HEK293 (cell line): ENCODE measurements at regions not wholly inside any gene's neighbourhood (a gene's known extent, or its start where the extent isn't known, plus 50 kb on each side); places are given as distances from the start of the nearest gene placed in this dataset.

Experiments used
- CTCF ChIA-PET: fragments of 350-600 bp; formaldehyde crosslinking; extraction: SDS; loops from one replicate; lab custom pipeline; 2021; ENCODE audit warnings: antibody characterized with exemption; lab: Yijun Ruan, JAX
- POLR2A ChIA-PET: fragments of 300-600 bp; formaldehyde crosslinking; extraction: SDS; loops from one replicate; lab custom pipeline; 2020; ENCODE audit warnings: antibody characterized with exemption, inconsistent platforms; lab: Yijun Ruan, JAX
- H3K27ac ChIP-seq: fragments of 200-500 bp; sonication (Bioruptor generic); 2 replicates; pipeline ENCODE4 v1.5.1; 2014; ENCODE audit warnings: low read depth, low read length, control low read depth, inconsistent platforms; ENCODE audit errors: extremely low read depth
- H3K36me3 ChIP-seq, 2 experiments: fragments of 200-500 bp in 1 of 2; sonication (Bioruptor generic) in 1 of 2; 1 replicate in 1 of 2; 2 replicates in 1 of 2; pipeline ENCODE4 v1.5.1; 2014 to 2017; ENCODE audit warnings: inconsistent platforms in 2 of 2, low read length in 2 of 2; ENCODE audit not compliant: control insufficient read depth in 2 of 2, insufficient read depth in 1 of 2
- H3K4me1 ChIP-seq: fragments of 200-500 bp; sonication (Bioruptor generic); 2 replicates; pipeline ENCODE4 v1.5.1; 2014; ENCODE audit warnings: mild to moderate bottlenecking, low read length, inconsistent platforms; ENCODE audit not compliant: control insufficient read depth, insufficient read depth
- H3K4me3 ChIP-seq: 2 replicates; pipeline ENCODE4 v1.5.1; 2011; ENCODE audit warnings: low read depth, mild to moderate bottlenecking, control low read depth, low read length, moderate library complexity
- H3K9me3 ChIP-seq: fragments of 200-500 bp; sonication (Bioruptor generic); 2 replicates; pipeline ENCODE4 v1.5.1; 2014; ENCODE audit warnings: low read depth, low read length, inconsistent platforms; ENCODE audit not compliant: control insufficient read depth, insufficient read depth
- EGR2 ChIP-seq: fragments of 450-650 bp; formaldehyde crosslinking; IDR thresholded peaks from 2 replicates; pipeline ENCODE4 v1.5.1; 2016; ENCODE audit warnings: low read depth, missing biosample characterization, missing genetic modification characterization
- SCRT1 ChIP-seq: fragments of 450-650 bp; formaldehyde crosslinking; IDR thresholded peaks from 2 replicates; pipeline ENCODE4 v1.5.1; 2016; ENCODE audit warnings: missing biosample characterization, missing genetic modification characterization, borderline replicate concordance
- YY1 ChIP-seq: fragments of 450-650 bp; formaldehyde crosslinking; IDR thresholded peaks from 2 replicates; pipeline ENCODE4 v1.5.1; 2018; ENCODE audit warnings: missing biosample characterization, missing genetic modification characterization
- ZFP3 ChIP-seq: fragments of 450-650 bp; formaldehyde crosslinking; IDR thresholded peaks from 2 replicates; pipeline ENCODE4 v1.5.1; 2016; ENCODE audit warnings: low read depth, missing biosample characterization, missing genetic modification characterization
- ZNF121 ChIP-seq: fragments of 450-650 bp; formaldehyde crosslinking; IDR thresholded peaks from 2 replicates; pipeline ENCODE4 v1.5.1; 2016; ENCODE audit warnings: missing biosample characterization, missing genetic modification characterization
- ZNF132 ChIP-seq: fragments of 450-650 bp; formaldehyde crosslinking; IDR thresholded peaks from 2 replicates; pipeline ENCODE4 v1.5.1; 2017; ENCODE audit warnings: missing biosample characterization, missing genetic modification characterization, borderline replicate concordance
- ZNF2 ChIP-seq: fragments of 450-650 bp; formaldehyde crosslinking; IDR thresholded peaks from 2 replicates; pipeline ENCODE4 v1.5.1; 2016; ENCODE audit warnings: missing biosample characterization, missing genetic modification characterization
- ZNF239 ChIP-seq: fragments of 450-650 bp; formaldehyde crosslinking; IDR thresholded peaks from 2 replicates; pipeline ENCODE4 v1.5.1; 2016; ENCODE audit warnings: missing biosample characterization, missing genetic modification characterization
- ZNF560 ChIP-seq: fragments of 450-650 bp; formaldehyde crosslinking; IDR thresholded peaks from 2 replicates; pipeline ENCODE4 v1.5.1; 2017; ENCODE audit warnings: missing biosample characterization, missing genetic modification characterization, borderline replicate concordance
- ZNF791 ChIP-seq: fragments of 450-650 bp; formaldehyde crosslinking; IDR thresholded peaks from 2 replicates; pipeline ENCODE4 v1.5.1; 2016; ENCODE audit warnings: missing biosample characterization, missing genetic modification characterization
- ZNF837 ChIP-seq: fragments of 450-650 bp; formaldehyde crosslinking; IDR thresholded peaks from 2 replicates; pipeline ENCODE4 v1.5.1; 2016; ENCODE audit warnings: missing biosample characterization, missing genetic modification characterization
- TF ChIP-seq, protein P1 (sequence below): fragments of 450-650 bp; formaldehyde crosslinking; IDR thresholded peaks from 2 replicates; pipeline ENCODE4 v1.5.1; 2016; ENCODE audit warnings: missing biosample characterization, missing genetic modification characterization, borderline replicate concordance
- TF ChIP-seq, protein P2 (sequence below): fragments of 450-650 bp; formaldehyde crosslinking; IDR thresholded peaks from 2 replicates; pipeline ENCODE4 v1.5.1; 2016; ENCODE audit warnings: missing biosample characterization, missing genetic modification characterization
- TF ChIP-seq, protein P3 (sequence below): fragments of 450-650 bp; formaldehyde crosslinking; IDR thresholded peaks from 2 replicates; pipeline ENCODE4 v1.5.1; 2016; ENCODE audit warnings: missing biosample characterization, missing genetic modification characterization
- TF ChIP-seq, protein P4 (sequence below): fragments of 450-650 bp; formaldehyde crosslinking; IDR thresholded peaks from 2 replicates; pipeline ENCODE4 v1.5.1; 2017; ENCODE audit warnings: missing biosample characterization, mild to moderate bottlenecking, missing genetic modification characterization, moderate library complexity
- TF ChIP-seq, protein P5 (sequence below): fragments of 450-650 bp; formaldehyde crosslinking; IDR thresholded peaks from 2 replicates; pipeline ENCODE4 v1.5.1; 2016; ENCODE audit warnings: missing biosample characterization, missing genetic modification characterization, low read depth

DNA sequence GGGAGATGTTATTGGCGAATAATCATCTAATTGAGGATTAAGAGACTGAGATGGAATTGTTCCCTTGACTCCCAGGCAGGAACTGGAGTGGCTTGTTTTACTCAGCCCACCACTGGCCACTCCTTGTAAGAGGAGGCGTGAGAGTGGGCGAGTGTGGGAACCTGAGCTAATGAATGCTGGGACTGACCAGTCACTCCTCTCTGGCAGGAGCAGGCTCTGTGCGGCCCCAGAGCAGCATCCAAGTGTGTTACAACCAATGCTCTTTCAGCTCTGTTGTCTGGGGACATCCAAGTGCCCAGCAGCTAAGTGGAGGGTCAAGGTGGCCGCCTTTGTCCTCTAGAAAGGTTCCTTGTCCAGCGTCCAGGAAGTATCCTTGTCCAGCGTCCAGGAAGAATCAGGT is 739.9 kb downstream of the CDH8 start:
- POLR2A ChIA-PET: no interaction called here
- Histone ChIP-seq H3K36me3 (no peaks in the 10 kb centered on the region), H3K4me3 (no peak overlapping the region), H3K4me1 (no peaks in the 10 kb centered on the region), H3K27ac (no peak overlapping the region), H3K9me3 (no peaks in the 10 kb centered on the region)
- CTCF ChIA-PET: interaction anchor here (0.6 kb wide), 1 partner anchor 470 kb away, joined by 3 read pairs; no protein-coding TSS in a partner anchor
- TF ChIP-seq SCRT1 (tag by site-specific recombination) (no peak), ZNF791 (tag by site-specific recombination) (no peak), ZFP3 (tag by site-specific recombination) (no peak), ZNF239 (tag by site-specific recombination) (no peak), ZNF132 (no peak)
- TF ChIP-seq, protein P1, sequence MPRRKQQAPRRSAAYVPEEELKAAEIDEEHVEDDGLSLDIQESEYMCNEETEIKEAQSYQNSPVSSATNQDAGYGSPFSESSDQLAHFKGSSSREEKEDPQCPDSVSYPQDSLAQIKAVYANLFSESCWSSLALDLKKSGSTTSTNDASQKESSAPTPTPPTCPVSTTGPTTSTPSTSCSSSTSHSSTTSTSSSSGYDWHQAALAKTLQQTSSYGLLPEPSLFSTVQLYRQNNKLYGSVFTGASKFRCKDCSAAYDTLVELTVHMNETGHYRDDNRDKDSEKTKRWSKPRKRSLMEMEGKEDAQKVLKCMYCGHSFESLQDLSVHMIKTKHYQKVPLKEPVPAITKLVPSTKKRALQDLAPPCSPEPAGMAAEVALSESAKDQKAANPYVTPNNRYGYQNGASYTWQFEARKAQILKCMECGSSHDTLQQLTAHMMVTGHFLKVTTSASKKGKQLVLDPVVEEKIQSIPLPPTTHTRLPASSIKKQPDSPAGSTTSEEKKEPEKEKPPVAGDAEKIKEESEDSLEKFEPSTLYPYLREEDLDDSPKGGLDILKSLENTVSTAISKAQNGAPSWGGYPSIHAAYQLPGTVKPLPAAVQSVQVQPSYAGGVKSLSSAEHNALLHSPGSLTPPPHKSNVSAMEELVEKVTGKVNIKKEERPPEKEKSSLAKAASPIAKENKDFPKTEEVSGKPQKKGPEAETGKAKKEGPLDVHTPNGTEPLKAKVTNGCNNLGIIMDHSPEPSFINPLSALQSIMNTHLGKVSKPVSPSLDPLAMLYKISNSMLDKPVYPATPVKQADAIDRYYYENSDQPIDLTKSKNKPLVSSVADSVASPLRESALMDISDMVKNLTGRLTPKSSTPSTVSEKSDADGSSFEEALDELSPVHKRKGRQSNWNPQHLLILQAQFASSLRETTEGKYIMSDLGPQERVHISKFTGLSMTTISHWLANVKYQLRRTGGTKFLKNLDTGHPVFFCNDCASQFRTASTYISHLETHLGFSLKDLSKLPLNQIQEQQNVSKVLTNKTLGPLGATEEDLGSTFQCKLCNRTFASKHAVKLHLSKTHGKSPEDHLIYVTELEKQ (tag by site-specific recombination): no peak
- TF ChIP-seq, protein P2, sequence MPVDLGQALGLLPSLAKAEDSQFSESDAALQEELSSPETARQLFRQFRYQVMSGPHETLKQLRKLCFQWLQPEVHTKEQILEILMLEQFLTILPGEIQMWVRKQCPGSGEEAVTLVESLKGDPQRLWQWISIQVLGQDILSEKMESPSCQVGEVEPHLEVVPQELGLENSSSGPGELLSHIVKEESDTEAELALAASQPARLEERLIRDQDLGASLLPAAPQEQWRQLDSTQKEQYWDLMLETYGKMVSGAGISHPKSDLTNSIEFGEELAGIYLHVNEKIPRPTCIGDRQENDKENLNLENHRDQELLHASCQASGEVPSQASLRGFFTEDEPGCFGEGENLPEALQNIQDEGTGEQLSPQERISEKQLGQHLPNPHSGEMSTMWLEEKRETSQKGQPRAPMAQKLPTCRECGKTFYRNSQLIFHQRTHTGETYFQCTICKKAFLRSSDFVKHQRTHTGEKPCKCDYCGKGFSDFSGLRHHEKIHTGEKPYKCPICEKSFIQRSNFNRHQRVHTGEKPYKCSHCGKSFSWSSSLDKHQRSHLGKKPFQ: no peak
- TF ChIP-seq, protein P3, sequence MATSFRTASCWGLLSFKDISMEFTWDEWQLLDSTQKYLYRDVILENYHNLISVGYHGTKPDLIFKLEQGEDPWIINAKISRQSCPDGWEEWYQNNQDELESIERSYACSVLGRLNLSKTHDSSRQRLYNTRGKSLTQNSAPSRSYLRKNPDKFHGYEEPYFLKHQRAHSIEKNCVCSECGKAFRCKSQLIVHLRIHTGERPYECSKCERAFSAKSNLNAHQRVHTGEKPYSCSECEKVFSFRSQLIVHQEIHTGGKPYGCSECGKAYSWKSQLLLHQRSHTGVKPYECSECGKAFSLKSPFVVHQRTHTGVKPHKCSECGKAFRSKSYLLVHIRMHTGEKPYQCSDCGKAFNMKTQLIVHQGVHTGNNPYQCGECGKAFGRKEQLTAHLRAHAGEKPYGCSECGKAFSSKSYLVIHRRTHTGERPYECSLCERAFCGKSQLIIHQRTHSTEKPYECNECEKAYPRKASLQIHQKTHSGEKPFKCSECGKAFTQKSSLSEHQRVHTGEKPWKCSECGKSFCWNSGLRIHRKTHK (tag by site-specific recombination): no peak

DNA sequence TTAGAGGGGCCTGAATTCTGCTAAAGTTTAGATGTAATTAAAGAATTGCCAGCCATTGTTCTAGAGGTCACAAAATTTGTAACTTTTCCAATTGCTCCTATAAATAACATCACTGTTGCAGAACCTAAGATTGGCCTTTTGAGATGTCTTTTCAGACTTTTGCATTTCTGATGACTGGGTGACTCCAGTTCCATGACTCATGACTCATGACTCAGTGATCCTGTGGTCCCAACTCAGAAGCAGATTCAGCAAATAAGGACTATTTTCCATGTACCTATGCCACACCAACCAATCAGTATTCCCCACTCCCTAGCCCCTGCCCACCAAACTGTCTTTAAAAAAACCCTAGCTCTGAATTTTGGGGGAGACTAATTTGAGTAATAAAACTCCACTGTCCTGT is 740.9 kb downstream of the CDH8 start:
- no peaks in the 10 kb centered on the region for H3K9me3 ChIP-seq
- TF ChIP-seq YY1 (tag by site-specific recombination) (no peak), ZNF2 (tag by site-specific recombination) (no peak), ZNF837 (tag by site-specific recombination) (no peak), ZNF560 (no peak), EGR2 (tag by site-specific recombination) (no peak), ZNF121 (tag by site-specific recombination) (no peak)
- TF ChIP-seq, protein P4, sequence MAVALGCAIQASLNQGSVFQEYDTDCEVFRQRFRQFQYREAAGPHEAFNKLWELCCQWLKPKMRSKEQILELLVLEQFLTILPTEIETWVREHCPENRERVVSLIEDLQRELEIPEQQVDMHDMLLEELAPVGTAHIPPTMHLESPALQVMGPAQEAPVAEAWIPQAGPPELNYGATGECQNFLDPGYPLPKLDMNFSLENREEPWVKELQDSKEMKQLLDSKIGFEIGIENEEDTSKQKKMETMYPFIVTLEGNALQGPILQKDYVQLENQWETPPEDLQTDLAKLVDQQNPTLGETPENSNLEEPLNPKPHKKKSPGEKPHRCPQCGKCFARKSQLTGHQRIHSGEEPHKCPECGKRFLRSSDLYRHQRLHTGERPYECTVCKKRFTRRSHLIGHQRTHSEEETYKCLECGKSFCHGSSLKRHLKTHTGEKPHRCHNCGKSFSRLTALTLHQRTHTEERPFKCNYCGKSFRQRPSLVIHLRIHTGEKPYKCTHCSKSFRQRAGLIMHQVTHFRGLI (tag by site-specific recombination): no peak
- TF ChIP-seq, protein P5, sequence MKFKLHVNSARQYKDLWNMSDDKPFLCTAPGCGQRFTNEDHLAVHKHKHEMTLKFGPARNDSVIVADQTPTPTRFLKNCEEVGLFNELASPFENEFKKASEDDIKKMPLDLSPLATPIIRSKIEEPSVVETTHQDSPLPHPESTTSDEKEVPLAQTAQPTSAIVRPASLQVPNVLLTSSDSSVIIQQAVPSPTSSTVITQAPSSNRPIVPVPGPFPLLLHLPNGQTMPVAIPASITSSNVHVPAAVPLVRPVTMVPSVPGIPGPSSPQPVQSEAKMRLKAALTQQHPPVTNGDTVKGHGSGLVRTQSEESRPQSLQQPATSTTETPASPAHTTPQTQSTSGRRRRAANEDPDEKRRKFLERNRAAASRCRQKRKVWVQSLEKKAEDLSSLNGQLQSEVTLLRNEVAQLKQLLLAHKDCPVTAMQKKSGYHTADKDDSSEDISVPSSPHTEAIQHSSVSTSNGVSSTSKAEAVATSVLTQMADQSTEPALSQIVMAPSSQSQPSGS: no peak
- POLR2A ChIA-PET: no interaction called here
- H3K4me1 ChIP-seq: no peaks in the 10 kb centered on the region
- CTCF ChIA-PET: no interaction called here
- no peak overlapping the region for H3K27ac ChIP-seq
- no peak overlapping the region for H3K4me3 ChIP-seq
- H3K36me3 ChIP-seq: no peaks in the 10 kb centered on the region
